Fibroblast of skin of back (primary cell): ENCODE measurements at regions not wholly inside any gene's neighbourhood (a gene's known extent, or its start where the extent isn't known, plus 50 kb on each side); places are given as distances from the start of the nearest gene placed in this dataset.

Experiments used
- DNase-seq: peaks from one replicate; pipeline ENCODE4 v3.0.0-alpha.2; 2013

DNA sequence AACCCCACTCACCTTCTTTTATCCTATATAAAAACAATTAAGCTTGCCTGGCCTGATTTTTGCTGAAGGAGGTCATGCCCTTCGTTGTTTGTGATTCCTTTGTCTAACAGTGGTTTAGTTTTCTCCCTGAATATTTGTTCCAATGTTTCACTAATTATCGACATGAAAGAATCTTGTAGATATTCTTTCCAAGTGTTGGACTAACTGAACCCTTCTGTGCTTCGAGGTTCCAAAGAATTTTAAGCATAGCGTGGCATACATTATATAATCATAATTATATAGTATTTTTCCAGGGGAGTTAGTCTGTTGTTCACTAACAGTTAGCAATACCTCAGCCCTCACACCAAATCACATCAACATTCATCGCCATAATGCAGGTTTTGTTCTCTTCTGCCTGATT is 418.9 kb upstream of the ADGRL2 start:
- DNase-seq = no peak

GRCh38 chr1:81380436-81380835 is 420.3 kb upstream of the ADGRL2 start:
- DNase-seq = no peak

DNA sequence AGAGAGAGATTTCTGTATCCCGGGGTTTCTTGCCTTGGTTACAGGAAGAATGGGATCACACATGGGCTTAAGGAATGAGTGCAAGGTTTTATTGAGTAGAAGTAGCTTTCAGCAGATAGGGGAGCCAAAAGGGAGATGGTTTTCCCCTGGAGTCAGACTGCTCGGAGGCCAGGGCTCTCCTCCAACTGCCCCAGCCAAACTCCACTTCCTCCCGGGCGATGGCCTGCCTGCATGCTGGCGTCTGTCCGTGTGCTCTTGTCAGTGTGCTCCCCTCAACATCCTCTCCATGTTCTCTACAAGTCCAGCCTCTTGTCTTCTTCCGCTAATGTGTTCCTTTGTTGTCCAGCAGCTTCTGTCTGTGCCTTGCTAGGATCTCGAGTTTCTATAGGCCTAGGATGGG is 421.3 kb upstream of the ADGRL2 start:
- DNase-seq = no peak

- no peak for DNase-seq
Observed at GRCh38 chr1:81377406-81377805, 423.3 kb upstream of the ADGRL2 start.

DNA sequence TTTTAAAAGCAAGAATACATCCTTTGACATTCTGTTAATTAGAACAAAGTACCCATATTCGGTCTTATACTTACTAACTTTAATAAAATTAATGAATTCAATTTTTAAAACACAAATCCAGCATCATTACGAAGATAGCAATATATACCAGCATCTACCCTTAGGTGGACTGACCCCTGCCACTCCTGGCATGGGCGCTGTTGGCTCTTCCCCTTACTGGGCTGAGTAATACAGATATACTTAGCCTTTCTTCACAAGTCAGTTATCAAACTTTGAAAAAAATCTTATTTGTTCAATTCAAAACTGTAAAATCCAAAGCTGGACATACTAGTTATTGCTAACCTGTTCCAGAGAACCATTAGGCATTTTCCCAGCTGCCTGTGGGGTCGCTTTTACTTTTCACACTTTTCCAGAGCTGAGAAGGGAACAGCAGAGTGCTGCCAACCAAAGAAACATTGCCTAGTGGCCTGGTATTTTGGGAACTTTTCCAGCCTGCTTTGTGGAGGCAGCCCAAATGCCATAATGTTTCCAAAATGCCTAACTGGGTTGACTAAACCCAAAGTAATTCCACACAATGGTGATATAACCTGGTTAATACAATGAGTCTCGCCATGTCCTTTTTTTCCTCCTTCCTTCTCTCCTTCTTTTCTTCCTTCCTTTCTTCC is 424.7 kb upstream of the ADGRL2 start:
- no peak for DNase-seq

GRCh38 chr1:81374481-81374880 is 426.3 kb upstream of the ADGRL2 start:
- no peak for DNase-seq

GRCh38 chr1:81371864-81372263 is 428.9 kb upstream of the ADGRL2 start:
- DNase-seq = no peak

- DNase-seq = no peak
Observed at GRCh38 chr1:81369833-81370232, 430.9 kb upstream of the ADGRL2 start.

- peak; percentile 27 for DNase-seq
Observed at GRCh38 chr1:81366173-81366572, 434.6 kb upstream of the ADGRL2 start.

GRCh38 chr1:81364088-81364487 is 436.6 kb upstream of the ADGRL2 start:
- no peak for DNase-seq

- peak; percentile 35 for DNase-seq
Observed at GRCh38 chr1:81358151-81358550, 442.6 kb upstream of the ADGRL2 start.

- DNase-seq = no peak
Observed at GRCh38 chr1:81351864-81352263, 448.9 kb upstream of the ADGRL2 start.

DNA sequence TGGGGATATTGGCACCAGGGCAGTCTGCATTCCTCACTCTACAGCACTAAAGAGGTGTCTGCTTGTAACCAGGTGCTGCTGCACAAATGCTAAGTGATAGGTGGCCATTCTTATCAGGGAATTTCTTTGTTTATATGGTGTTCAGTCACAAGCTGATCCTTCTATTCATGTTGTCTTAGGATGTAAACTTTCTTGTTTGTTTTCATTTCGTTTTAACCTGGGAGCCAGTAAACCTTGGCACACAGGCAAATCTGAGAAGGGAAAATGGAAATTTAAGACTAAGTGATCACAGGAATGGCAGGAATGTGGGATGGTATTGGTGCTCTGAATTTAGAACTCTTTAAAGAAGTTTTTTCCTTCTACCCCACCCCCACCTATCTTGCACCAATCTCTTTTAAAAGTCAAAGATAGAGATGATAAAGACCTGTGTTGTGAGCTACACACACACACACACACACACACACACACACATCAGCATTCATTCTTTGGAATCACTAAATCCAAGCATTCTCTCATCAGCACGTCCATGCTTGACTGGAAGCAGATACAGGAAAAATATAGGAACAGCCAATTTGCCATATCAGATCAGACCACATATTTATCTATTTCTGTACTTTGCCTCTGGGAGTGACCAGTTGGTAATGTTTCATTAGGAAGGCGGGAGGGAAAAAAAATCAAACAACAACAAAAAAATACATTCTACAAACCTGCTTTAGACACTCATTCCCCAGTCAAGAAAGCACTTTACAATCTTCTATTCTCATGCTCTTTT is 451.4 kb upstream of the ADGRL2 start:
- DNase-seq = no peak

DNA sequence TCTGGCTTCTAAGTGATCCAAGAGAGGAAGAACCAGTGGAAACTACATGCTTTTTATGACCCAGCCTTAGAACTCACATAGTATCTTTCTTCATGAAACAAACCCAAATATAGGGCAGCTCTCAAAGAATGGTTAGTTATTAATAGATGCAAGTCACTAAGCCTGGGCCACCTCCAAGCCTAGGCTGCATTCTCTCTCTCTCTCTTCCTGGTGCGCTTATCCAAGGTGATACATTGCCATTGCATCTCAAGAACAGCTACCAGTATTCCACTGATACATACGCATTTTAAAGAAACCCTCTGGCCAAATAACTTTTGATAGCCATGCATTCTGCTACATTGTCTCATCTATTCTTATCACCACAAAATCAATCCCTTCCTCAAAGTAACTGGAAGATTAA is 455.6 kb upstream of the ADGRL2 start:
- DNase-seq = no peak

DNA sequence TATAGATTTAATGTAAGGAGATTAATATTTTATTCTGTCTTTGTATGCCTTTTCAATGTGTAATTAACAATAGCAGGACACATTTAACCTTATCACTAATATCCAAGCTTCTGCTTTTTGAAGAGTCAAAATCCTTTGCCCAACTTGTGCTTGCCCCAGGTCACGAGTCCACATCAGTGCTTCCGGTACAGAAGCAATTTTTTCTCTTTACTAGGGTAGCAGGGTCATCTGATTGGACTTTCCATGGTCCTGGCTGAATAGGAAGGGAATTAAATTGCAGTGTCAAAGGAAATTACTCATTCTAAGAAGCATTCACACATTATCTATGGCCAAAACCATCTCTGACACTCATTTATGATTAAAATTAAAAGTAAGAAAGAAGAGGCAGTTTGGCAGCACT is 460.5 kb upstream of the ADGRL2 start:
- DNase-seq = no peak

DNA sequence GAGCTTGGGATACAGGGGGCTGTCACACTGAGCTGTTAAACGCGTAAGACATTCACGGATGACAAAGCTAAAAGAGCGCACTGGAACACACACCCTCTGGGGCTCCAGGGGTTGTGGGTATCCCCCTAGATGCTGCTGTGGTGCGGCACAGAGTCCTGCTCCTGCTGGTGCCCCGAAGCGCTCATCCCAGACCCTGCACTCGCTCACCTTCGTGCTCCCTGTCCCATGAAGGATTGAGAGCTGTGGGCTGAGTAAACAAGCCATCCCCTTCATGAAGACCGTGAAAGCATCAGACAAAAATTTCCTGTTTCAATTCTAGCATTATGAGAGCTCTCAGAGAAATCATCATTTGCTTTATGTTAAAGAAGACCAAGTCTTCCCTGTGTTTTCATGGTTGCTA is 463.5 kb upstream of the ADGRL2 start:
- DNase-seq = no peak

DNA sequence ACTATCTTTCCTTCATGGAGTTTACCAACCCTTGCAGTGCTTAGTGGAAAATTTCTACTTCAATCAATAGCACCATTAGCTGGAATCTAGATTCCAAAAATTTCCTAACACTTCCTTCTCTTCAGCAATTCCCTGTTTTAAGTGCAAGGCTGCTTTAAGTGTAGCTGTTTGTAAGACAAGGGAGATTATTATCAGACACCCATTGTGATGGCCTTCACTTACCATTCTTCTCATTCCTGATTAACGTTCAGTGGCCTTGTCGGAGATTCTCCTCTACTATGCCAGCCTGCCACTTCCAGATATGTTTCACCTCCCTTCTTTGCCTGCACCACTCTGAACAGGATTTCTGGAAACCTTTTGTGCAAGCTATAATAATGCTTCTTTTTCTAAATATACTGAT is 464.9 kb upstream of the ADGRL2 start:
- no peak for DNase-seq

DNA sequence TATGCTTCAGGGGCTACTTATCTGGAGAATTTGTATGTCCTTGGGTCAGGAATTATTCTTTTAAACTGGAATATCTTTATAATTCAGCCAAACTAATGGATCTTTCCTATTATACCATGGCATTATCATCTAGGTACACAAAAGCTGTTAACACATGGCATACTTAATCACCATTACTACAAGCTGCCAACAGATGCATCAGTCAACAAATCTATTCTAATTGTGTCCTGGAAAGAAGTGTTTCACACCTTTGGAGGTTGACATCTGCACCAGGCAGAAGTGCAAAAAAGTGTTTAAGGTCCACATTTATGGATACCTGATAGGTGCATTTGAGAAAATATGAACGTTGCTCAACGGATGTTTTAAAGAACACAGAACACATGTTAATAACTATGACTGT is 470.2 kb upstream of the ADGRL2 start:
- no peak for DNase-seq

DNA sequence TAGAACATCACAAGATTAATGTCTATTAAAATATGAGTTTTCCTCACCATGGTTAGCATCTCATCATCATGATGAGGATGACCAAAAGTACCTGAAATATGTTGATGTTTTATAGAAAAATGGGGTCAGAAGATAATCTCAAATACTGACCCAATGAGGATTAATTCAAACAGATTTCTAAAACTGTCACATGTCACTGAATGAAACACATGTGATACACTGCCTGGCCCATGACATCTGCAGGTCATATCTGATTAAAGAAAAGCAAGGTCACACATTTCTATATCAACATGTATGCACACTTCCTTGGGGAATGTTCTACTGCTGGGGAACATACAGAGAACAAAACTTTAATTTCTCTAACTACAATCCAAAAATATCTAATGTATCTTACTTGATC is 470.6 kb upstream of the ADGRL2 start:
- DNase-seq = no peak

- no peak for DNase-seq
Observed at GRCh38 chr1:81329041-81329440, 471.7 kb upstream of the ADGRL2 start.

DNA sequence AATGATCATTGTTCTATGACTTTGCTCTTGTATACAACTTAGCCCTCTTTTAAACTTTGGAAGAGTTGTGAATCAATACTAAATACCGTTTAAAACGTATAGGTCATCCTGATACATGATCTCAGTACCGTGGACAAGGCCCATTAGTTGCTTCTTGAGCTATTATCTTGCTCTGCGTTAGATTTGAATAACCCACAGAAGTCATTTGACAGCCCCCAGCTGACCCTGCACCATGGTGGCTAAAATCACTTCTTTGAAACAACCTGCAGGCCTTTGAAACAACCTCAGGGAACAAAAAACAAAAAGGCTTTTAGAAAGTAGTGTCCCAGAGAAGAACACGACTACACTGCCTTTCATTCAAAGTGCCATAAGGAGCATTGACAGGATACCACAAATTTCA is 473.0 kb upstream of the ADGRL2 start:
- no peak for DNase-seq

- no peak for DNase-seq
Observed at GRCh38 chr1:81327103-81327710, 473.5 kb upstream of the ADGRL2 start.

DNA sequence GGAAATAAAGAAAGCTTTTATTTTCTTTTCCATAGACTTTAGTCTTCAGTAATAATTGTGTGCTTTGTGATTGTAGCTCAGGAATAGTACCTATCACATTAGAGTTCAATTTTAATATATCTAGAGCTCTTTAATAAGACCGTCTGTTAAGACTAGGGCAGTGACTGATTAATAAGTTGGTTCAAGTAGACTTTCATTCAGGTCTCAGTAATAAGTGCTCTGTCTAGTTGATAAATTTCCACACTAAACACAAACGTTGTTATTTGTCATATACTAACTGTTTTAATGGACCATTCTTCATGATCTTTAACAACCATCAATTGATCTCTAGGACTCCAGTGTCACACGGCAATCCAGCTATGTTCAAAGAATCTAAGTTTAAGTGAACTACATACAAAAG is 474.5 kb upstream of the ADGRL2 start:
- DNase-seq = no peak

DNA sequence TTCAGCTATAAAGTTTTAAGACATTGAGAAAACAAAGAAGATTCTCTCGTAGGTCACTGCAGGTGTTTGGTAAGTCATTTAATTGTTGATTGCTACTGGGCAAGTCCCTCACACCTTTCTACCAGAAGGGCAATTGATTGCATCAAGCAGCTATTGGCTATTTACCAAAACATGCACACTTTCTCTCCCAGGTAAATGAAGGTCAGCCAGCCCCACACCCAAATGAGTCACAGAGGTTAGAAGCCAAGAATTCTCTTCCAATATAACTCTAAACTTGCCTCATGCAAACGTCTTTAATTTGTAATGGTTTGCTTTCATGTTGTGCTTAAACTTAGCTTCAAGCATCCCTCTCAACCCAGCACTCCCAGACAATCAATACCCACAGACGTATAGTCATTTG is 475.3 kb upstream of the ADGRL2 start:
- no peak for DNase-seq
